CD4-positive, alpha-beta T cell treated with Interleukin-4 for 1 hour (primary cell): ENCODE measurements at regions not wholly inside any gene's neighbourhood (a gene's known extent, or its start where the extent isn't known, plus 50 kb on each side); places are given as distances from the start of the nearest gene placed in this dataset.
A peak's percentile ranks its signal among the peaks of the same experiment; 100 is the strongest.
"Not testable (repeated sequence)": the region's sequence is repeated elsewhere in the genome, so short reads cannot be mapped to it uniquely, and the experiment has no call there.

ENCODE experiments used
- DNase-seq, 2 donors: peaks; one replicate each; pipeline ENCODE4 v3.0.0-alpha.2; 2020 to 2022

- no peak for DNase-seq
These were observed 121.6 kb upstream of the FAM204A start for GRCh38 chr10:118463740-118464139.

DNA sequence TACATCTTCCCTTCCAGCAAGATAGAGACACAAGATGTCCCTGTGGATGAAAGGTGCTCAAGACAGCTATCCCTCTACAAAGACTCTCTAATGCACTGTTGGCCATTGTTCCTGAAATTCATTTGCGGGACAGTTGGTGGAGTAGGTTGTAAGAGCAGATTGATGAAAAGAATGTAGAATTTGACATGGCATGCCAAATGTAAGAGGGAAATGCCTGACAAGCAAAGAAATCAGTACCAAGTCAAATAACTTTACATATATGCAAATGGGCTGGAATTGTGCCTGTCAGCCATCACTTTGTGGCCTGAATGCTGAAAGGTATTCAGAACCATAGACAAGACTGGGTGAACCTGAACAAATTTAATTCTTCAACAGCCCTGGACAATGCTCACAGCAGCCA is 120.3 kb upstream of the FAM204A start:
- DNase-seq = no peak

- DNase-seq = peak; percentile 36 to 47
These were observed 117.6 kb upstream of the FAM204A start for GRCh38 chr10:118459642-118460193.

- DNase-seq = no peak
These were observed 117.0 kb upstream of the FAM204A start for GRCh38 chr10:118458957-118459641.

- DNase-seq = no peak
These were observed 115.8 kb upstream of the FAM204A start for GRCh38 chr10:118457824-118458428.

- DNase-seq = no peak
These were observed 113.1 kb upstream of the FAM204A start for GRCh38 chr10:118455181-118455695.

DNA sequence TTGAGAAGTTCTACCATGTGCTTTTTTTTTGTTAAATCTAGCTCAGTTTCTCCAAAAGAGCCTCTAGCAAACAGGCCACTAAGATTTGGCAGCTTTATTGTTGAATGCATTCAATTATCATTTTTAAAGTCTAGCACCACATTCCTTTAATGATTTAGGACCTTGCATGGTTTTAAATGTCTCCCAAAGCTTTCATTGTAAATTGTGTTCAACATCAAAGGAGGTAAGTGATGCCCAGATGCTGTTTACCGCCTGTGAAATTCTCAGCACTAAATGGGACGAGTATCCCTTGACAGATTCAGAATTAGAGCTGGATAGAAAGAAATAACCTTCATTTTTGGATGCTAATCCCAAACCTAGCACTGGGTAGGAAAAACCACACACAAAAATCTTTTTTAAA is 112.1 kb upstream of the FAM204A start:
- no peak for DNase-seq

DNA sequence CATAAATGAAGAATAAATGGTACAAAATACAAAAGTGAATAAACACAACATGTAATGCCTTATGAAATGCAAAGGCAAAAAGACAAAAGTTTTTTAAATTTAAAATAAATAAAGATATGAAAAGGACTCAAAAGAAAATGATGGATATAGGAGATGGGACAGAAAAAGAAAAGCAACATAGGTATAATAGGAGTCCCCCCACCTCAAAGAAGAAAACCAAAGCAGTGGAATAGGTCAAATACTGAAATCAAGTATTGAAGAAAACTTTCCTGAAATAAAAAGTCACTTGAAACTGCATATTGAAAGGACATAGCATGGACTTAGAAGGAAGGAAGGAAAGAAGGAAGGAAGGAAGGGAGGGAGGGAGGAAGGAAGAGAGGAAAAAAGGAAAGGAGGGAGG is 110.0 kb upstream of the FAM204A start:
- no peak for DNase-seq

DNA sequence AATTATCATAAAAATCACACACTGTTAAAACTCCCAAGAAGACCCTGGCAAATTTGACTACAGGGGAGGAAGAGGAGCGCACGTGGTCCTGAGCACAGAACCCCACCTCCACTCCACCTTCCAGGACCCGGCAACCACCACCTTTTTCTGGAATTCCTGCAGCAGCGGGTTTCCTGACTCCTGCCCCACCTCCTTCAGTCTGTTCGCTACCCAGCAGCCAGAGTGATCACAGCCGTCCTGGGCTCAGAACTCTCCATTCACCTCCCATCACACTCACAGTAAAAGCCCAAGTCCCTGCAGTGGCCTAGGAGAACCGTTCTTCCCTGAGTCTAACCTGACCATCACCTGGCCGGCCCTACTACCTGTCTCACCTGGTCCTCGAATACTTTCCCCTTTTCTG is 107.4 kb upstream of the FAM204A start:
- DNase-seq = no peak

DNA sequence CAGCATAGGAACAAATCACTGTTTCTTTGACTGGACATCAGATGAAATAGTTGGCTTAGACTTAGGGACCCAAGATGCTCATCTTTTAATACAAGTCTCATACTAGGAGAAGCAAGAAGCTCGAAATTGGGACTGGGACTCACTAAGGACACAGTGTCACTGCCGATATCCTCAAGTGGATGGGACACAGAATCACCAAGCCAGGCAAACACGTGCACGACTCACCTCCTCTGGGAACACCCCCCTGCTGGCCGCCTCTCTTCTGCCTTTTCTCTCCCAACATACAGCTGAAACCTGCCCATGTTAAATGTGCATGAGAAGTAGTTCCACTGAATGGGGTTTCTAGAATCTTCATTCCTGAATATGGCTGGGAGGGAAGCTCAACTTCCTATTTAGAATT is 106.6 kb upstream of the FAM204A start:
- DNase-seq = no peak

DNA sequence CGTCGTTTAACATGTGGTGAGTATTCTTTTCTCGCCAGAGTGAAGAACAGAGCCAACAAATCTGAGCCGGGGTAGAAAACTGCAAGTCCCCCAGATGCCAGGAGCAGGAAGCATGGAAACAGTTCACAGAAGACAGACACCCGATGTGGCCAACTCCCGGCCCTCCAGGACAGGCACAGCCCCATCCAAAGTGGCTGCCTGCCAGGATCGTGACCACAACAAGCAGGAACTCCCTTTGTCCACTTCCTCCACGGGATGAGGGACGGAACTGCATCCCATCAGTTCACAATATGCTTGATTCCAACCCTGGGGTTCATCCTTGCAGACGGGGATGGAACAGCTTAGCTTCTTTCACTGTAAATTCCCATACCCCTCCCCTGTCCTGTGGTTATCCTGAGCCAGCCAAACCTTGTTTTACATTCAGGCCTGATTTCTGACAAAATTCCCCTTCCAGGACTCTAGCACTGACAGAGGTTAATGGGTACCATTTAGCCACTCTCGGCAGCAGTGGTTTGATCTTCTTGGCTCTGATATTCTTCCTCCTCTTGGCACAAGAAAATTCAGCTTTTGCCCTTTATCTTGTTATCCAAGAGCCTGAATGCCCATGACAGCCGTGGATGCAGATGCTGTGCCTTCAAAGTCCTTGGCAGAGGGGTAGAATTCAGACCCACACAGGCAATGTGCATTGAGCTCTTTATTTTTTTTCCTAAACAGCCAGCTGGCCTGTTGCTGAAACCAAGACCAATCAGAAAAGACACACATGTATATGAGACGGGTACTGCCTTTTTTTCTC is 105.5 kb upstream of the FAM204A start:
- no peak for DNase-seq

- no peak for DNase-seq
These were observed 103.4 kb upstream of the FAM204A start for GRCh38 chr10:118445535-118445934.

- no peak for DNase-seq
These were observed 101.9 kb upstream of the FAM204A start for GRCh38 chr10:118444069-118444468.

GRCh38 chr10:118442032-118442431 is 99.9 kb upstream of the FAM204A start:
- no peak for DNase-seq

DNA sequence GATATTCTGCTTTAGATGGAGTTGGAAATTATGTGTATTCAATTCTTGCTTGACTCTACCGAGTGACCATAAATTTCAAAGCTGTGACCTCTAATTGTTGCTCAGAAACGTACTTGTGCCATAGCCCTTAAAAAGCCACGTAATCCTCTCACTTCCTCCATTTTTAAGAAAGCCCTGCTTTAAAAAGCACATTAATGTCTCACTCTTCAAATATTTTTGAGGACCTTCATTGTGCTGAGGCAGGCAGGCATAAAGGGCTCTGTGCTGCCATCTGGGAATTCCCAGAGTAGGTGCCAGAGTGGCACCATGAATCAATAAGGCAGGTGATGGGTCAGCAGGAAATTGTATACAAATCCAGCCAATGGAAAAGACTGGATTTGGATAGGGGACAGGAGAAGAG is 97.7 kb upstream of the FAM204A start:
- DNase-seq = no peak

DNA sequence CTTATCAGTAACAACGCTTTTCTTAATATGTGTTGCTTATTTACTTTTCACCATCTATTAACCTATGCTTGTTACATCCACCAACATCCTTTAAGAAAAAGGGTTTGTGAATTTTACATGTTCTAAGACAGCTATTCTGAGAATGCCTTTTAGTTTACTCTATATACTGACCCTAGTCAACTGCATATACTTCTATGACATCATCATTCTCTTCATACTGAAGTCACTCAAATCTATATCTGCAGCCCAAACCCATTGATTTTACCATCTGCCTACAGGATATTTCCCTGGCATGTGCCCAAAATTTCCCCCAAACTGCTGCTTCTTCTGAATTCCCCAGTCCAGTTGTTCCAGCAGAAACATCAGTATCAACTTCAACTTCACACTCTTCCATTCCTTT is 94.6 kb upstream of the FAM204A start:
- no peak for DNase-seq

GRCh38 chr10:118430190-118430589 is 88.1 kb upstream of the FAM204A start:
- DNase-seq = no peak

GRCh38 chr10:118423800-118424442 is 81.8 kb upstream of the FAM204A start:
- DNase-seq = peak; percentile 45 to 50

DNA sequence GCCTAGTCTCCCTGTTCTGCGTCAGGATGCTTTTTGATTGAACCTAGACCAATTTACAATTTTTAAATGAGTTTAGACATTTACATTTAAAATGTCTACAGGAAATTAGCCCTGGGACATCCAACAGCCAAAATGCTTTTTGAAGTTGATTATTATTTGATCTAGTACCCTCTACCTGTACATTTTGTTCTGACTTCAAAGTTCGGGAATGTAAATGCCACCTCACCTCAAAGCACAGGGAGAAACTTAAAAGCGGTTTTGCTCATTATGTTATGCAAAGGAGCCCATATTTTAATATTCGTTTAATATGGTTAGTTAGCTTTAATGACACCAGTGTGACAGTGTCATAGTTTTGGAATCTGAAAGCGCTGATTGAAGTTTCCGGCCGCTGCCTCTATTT is 80.1 kb upstream of the FAM204A start:
- DNase-seq = no peak

DNA sequence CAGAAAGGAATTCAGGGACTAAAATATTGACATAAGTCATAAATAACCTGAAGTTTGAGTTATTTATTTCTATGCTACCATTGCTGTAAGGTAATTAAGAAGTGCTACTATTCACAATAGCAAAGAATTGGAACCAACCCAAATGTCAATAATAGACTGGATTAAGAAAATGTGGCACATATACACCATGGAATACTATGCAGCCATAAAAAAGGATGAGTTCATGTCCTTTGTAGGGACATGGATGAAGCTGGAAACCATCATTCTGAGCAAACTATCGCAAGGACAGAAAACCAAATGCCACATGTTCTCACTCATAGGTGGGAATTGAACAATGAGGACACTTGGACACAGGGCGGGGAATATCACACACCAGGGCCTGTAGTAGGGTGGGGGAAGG is 77.9 kb upstream of the FAM204A start:
- not testable (repeated sequence) for DNase-seq

GRCh38 chr10:118412932-118413331 is 70.8 kb upstream of the FAM204A start:
- no peak for DNase-seq

DNA sequence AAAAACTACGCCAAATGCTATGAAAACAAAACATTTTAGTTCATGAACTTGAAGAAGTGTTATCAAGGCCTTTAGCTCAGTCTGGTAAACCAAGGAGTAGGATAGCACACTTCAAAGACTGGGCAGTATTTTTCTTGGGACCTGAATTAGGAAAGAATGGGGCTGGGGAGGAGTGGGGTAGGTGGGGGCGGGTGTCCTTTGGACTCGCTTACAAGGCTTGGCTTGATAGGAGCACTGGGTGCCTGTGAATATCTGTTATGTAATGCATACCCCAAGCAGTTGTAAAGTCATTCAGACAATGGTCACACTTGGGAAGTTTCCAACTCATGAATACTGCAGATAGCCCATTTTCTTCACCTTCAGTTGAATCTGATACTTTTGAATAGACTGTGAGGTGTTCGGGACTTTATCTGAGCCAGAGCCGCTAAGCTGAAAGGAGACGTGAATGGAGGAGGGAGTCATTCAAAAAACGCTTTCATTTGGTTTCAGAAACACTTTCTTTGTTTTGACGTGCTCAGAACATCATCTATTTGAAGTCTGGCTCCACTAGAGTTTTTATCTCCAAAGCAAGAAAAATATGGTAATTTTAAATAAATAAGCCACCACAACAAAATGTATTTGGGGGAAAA is 70.1 kb upstream of the FAM204A start:
- DNase-seq = no peak

DNA sequence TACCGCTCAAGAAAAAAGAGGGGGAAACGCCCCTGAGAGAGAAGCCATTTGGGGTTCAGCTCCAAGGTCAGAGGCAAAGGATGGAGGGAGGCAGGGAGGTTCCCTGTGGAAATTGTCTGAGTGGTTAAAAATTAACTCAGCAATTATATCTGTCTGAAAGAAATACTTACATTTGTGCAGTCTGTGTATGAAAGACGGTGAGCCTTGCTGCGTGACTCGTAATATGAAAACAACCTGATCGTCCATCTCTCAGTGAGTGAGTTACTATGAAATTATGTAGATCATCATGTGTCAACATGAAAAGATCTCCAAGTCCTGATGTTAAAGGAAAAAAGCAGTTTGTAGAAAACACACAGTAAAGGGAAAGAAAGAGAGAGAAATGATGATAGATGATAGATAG is 67.2 kb upstream of the FAM204A start:
- no peak for DNase-seq
